Neural cell (in vitro differentiated cells): ENCODE measurements at regions not wholly inside any gene's neighbourhood (a gene's known extent, or its start where the extent isn't known, plus 50 kb on each side); places are given as distances from the start of the nearest gene placed in this dataset.

Source experiments
- H2AFZ ChIP-seq: fragments of 200-600, 300-800 bp; sonication (generic), shearing (Covaris generic); 2 replicates; pipeline ENCODE4 v1.6.0; 2014; ENCODE audit warnings: low read depth, mild to moderate bottlenecking, antibody characterized with exemption, low read length, moderate library complexity
- H3F3A ChIP-seq: fragments of 200-600 bp; shearing (Covaris generic); 2 replicates; pipeline ENCODE4 v1.6.1; 2016; ENCODE audit warnings: mild to moderate bottlenecking, moderate library complexity, mixed read lengths, antibody characterized with exemption, low read length; ENCODE audit not compliant: insufficient read depth, poor library complexity, severe bottlenecking
- H3K27ac ChIP-seq: fragments of 200-600, 300-800 bp; sonication (generic), shearing (Covaris generic); 2 replicates; pipeline ENCODE4 v1.5.1; 2014; ENCODE audit warnings: mild to moderate bottlenecking, low read length, moderate library complexity
- H3K27me3 ChIP-seq: fragments of 300-800, 200-600 bp; sonication (generic), shearing (Covaris generic); 2 replicates; pipeline ENCODE4 v1.6.0; 2014; ENCODE audit warnings: mild to moderate bottlenecking, low read depth, low read length, moderate library complexity; ENCODE audit not compliant: insufficient read depth
- H3K36me3 ChIP-seq: fragments of 300-800, 200-600 bp; sonication (generic), shearing (Covaris generic); 2 replicates; pipeline ENCODE4 v1.5.1; 2014; ENCODE audit warnings: mild to moderate bottlenecking, antibody characterized with exemption, low read length, moderate library complexity; ENCODE audit not compliant: insufficient read depth
- H3K4me2 ChIP-seq: fragments of 300-800, 200-600 bp; sonication (generic), shearing (Covaris generic); 2 replicates; pipeline ENCODE4 v1.6.0; 2014; ENCODE audit warnings: mild to moderate bottlenecking, low read length
- H3K4me3 ChIP-seq: fragments of 300-800, 200-600 bp; sonication (generic), shearing (Covaris generic); 2 replicates; pipeline ENCODE4 v1.5.1; 2014; ENCODE audit warnings: mild to moderate bottlenecking, low read length, moderate library complexity
- H3K79me2 ChIP-seq: fragments of 200-600 bp; shearing (Covaris generic); replicated peaks from 2 replicates; pipeline ENCODE4 v1.6.0; 2014; ENCODE audit warnings: mild to moderate bottlenecking, low read length, moderate library complexity; ENCODE audit not compliant: insufficient read depth
- H3K9ac ChIP-seq: fragments of 300-800, 200-600 bp; sonication (generic), shearing (Covaris generic); 2 replicates; pipeline ENCODE4 v1.6.1; 2016; ENCODE audit warnings: mild to moderate bottlenecking, low read length, mixed read lengths
- H3K9me2 ChIP-seq: fragments of 200-600 bp; shearing (Covaris generic); 2 replicates; pipeline ENCODE4 v1.6.1; 2016; ENCODE audit warnings: mild to moderate bottlenecking, low read length, mixed read lengths; ENCODE audit not compliant: insufficient read depth
- H3K9me3 ChIP-seq: fragments of 200-600, 300-800 bp; sonication (generic), shearing (Covaris generic); 2 replicates; pipeline ENCODE4 v1.6.1; 2016; ENCODE audit warnings: mild to moderate bottlenecking, mixed run types, low read length, moderate library complexity, mixed read lengths
- H4K20me1 ChIP-seq: fragments of 200-600 bp; shearing (Covaris generic); 2 replicates; pipeline ENCODE4 v1.6.1; 2016; ENCODE audit warnings: mild to moderate bottlenecking, mixed run types; ENCODE audit not compliant: insufficient read depth
- EP300 ChIP-seq: fragments of 450-650 bp; conservative IDR thresholded peaks from 2 replicates; pipeline ENCODE4 v1.6.1; 2014; ENCODE audit warnings: antibody characterized with exemption, mild to moderate bottlenecking, moderate library complexity; ENCODE audit not compliant: poor library complexity, severe bottlenecking
- EZH2 ChIP-seq: fragments of 200-600, 300-800 bp; shearing (Covaris generic), sonication (generic); IDR thresholded peaks from 2 replicates; pipeline ENCODE4 v1.6.1; 2014; ENCODE audit warnings: antibody characterized with exemption, low read length, borderline replicate concordance, mild to moderate bottlenecking; ENCODE audit not compliant: insufficient read depth, poor library complexity, severe bottlenecking
- MXI1 ChIP-seq: fragments of 450-650 bp; conservative IDR thresholded peaks from 2 replicates; pipeline ENCODE4 v1.6.1; 2014; ENCODE audit warnings: antibody characterized with exemption, mild to moderate bottlenecking; ENCODE audit not compliant: poor library complexity, severe bottlenecking
- POLR2AphosphoS5 ChIP-seq: IDR thresholded peaks from 2 replicates; pipeline ENCODE4 v1.6.1; 2012
- RAD21 ChIP-seq: fragments of 450-650 bp; conservative IDR thresholded peaks from 2 replicates; pipeline ENCODE4 v1.6.1; 2014; ENCODE audit warnings: antibody characterized with exemption, mild to moderate bottlenecking, moderate library complexity
- REST ChIP-seq: IDR thresholded peaks from 2 replicates; pipeline ENCODE4 v1.6.1; 2012; ENCODE audit warnings: borderline replicate concordance
- SMC3 ChIP-seq: fragments of 450-650 bp; conservative IDR thresholded peaks from 2 replicates; pipeline ENCODE4 v1.6.1; 2014; ENCODE audit warnings: antibody characterized with exemption, mild to moderate bottlenecking, moderate library complexity; ENCODE audit not compliant: poor library complexity
- TAF1 ChIP-seq: IDR thresholded peaks from 2 replicates; pipeline ENCODE4 v1.6.1; 2012; ENCODE audit warnings: low read depth
- TF ChIP-seq, protein P1 (sequence below): fragments of 450-650 bp; IDR thresholded peaks from 2 replicates; pipeline ENCODE4 v1.5.1; 2014; ENCODE audit warnings: antibody characterized with exemption, mild to moderate bottlenecking, moderate library complexity; ENCODE audit not compliant: poor library complexity, severe bottlenecking

GRCh38 chr1:191648939-191649338, 509.3 kb upstream of the RGS18 start:
- Histone ChIP-seq H3F3A (no peaks in the 10 kb centered on the region), H3K4me3 (no peak overlapping the region), H4K20me1 (no peaks in the 10 kb centered on the region), H3K4me2 (no peak overlapping the region), H3K27me3 (no peaks in the 10 kb centered on the region), H3K79me2 (no peaks in the 10 kb centered on the region), H3K9me2 (no peaks in the 10 kb centered on the region), H3K36me3 (no peaks in the 10 kb centered on the region), H3K9ac (no peak overlapping the region), H2AFZ (no peak overlapping the region), H3K27ac (no peak overlapping the region), H3K9me3 (no peaks in the 10 kb centered on the region)
- TF ChIP-seq TAF1 = no peak
- TF ChIP-seq SMC3 = no peak
- TF ChIP-seq, protein P1, sequence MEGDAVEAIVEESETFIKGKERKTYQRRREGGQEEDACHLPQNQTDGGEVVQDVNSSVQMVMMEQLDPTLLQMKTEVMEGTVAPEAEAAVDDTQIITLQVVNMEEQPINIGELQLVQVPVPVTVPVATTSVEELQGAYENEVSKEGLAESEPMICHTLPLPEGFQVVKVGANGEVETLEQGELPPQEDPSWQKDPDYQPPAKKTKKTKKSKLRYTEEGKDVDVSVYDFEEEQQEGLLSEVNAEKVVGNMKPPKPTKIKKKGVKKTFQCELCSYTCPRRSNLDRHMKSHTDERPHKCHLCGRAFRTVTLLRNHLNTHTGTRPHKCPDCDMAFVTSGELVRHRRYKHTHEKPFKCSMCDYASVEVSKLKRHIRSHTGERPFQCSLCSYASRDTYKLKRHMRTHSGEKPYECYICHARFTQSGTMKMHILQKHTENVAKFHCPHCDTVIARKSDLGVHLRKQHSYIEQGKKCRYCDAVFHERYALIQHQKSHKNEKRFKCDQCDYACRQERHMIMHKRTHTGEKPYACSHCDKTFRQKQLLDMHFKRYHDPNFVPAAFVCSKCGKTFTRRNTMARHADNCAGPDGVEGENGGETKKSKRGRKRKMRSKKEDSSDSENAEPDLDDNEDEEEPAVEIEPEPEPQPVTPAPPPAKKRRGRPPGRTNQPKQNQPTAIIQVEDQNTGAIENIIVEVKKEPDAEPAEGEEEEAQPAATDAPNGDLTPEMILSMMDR = no peak
- TF ChIP-seq MXI1 = no peak
- no peak for TF ChIP-seq EZH2
- TF ChIP-seq RAD21 = no peak
- no peak for TF ChIP-seq POLR2AphosphoS5
- no peak for TF ChIP-seq EP300
- TF ChIP-seq REST = no peak

DNA sequence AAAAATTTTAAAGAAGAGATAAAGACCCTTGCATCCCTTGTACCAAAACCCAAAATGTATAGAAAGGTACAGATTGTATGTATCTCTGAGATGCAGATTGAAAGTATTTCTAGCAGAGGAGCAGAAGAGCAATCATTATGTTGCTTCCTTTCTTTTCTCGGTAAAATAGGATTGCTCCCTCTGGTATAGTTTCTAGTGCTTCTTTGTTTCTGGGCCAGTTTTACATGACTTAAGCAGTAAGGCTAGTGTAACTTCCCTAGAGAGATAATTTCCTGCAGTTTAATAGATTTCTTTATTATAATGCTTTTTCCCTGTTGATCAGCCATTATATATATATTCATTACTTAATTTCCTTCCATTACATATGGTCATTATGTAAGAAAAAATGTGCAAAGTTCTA, 496.2 kb upstream of the RGS18 start:
- H3K9ac ChIP-seq = no peak overlapping the region
- no peaks in the 10 kb centered on the region for H3K79me2 ChIP-seq
- no peaks in the 10 kb centered on the region for H3K9me2 ChIP-seq
- H3K9me3 ChIP-seq = no peaks in the 10 kb centered on the region
- no peak overlapping the region for H3K4me2 ChIP-seq
- no peak overlapping the region for H2AFZ ChIP-seq
- H3K36me3 ChIP-seq = no peaks in the 10 kb centered on the region
- no peak for TF ChIP-seq REST
- no peak for TF ChIP-seq POLR2AphosphoS5
- TF ChIP-seq EZH2 = no peak
- no peak for TF ChIP-seq SMC3
- TF ChIP-seq MXI1 = no peak
- H3F3A ChIP-seq = no peaks in the 10 kb centered on the region
- H3K4me3 ChIP-seq = no peak overlapping the region
- H3K27me3 ChIP-seq = no peaks in the 10 kb centered on the region
- no peaks in the 10 kb centered on the region for H4K20me1 ChIP-seq
- no peak overlapping the region for H3K27ac ChIP-seq
